Psoas muscle (tissue), 7 donors: ENCODE measurements at regions not wholly inside any gene's neighbourhood (a gene's known extent, or its start where the extent isn't known, plus 50 kb on each side); places are given as distances from the start of the nearest gene placed in this dataset.

Experiments
- ATAC-seq, 4 donors: fragments of 200-7000 bp; cut with Tn5 transposase; one replicate each; pipeline ENCODE4 v1.9.1; 2020; ENCODE audit warnings: moderate library complexity in 3 of 4, mild to moderate bottlenecking in 2 of 4
- DNase-seq, 2 donors: peaks; one replicate each; pipeline ENCODE4 v3.0.0-alpha.2; 2020
- H3K27ac ChIP-seq: fragments of 200-600 bp; one replicate; pipeline ENCODE4 v1.8.0; 2022
- H3K27me3 ChIP-seq, 3 donors: fragments of 200-600 bp in 1 of 3; one replicate each; pipeline versions ENCODE4 v1.6.1 to v1.8.0; 2013 to 2022; ENCODE audit warnings: low read length in 2 of 3, mild to moderate bottlenecking in 2 of 3, moderate library complexity in 1 of 3; ENCODE audit not compliant: insufficient read depth in 3 of 3
- H3K36me3 ChIP-seq, 2 donors: fragments of 200-600 bp in 1 of 2; one replicate each; pipeline versions ENCODE4 v1.6.1 to v1.8.0; 2013 to 2022; ENCODE audit warnings: low read depth in 1 of 2, mild to moderate bottlenecking in 1 of 2, moderate library complexity in 1 of 2; ENCODE audit not compliant: insufficient read depth in 1 of 2
- H3K4me1 ChIP-seq: fragments of 200-600 bp; one replicate; pipeline ENCODE4 v1.8.0; 2022
- H3K4me3 ChIP-seq: fragments of 200-600 bp; one replicate; pipeline ENCODE4 v1.8.0; 2022; ENCODE audit warnings: mild to moderate bottlenecking
- H3K9me3 ChIP-seq: fragments of 200-600 bp; one replicate; pipeline ENCODE4 v1.8.0; 2022
- WGBS, 3 donors: extraction: QIAGEN DNeasy Blood & Tissue Kit; methylation state at CpG; one replicate each; pipeline versions ENCODE4 v1.1.6 to v1.1.7; 2013; 5-methylcytosine and 5-hydroxymethylcytosine counted together
- intact Hi-C, 2 donors: fragments of 100-400 bp; cut with DNase I; formaldehyde crosslinking; loops; one replicate each; pipeline versions ENCODE4 v1.11.0 to v1.14.2; 2022
- TF ChIP-seq, protein P1 (sequence below): fragments of 200-600 bp; IDR thresholded peaks from one replicate; pipeline ENCODE4 v1.8.0; 2022; ENCODE audit warnings: antibody characterized with exemption
- donor health status: healthy with polysubstance abuse.
- donor health status: DM: no; HTN: no; CAD: no; lungs with moderate emphysema.
- donor health status: Bipolar disorder and iron deficiency.
- donor health status: healthy.
- donor health status: DM: yes; HTN: yes; CAD: no.
- donor health status: DM: no; HTN: no; CAD: no.
- donor health status: DM: yes; HTN: yes; CAD: no.

GRCh38 chr1:82586473-82586872 lies 785.7 kb downstream of the ADGRL2 start:
- Histone ChIP-seq H3K4me1 (no peaks in the 10 kb centered on the region), H3K36me3 (no peaks in the 10 kb centered on the region), H3K27ac (no peak overlapping the region), H3K4me3 (no peak overlapping the region), H3K9me3 (no peaks in the 10 kb centered on the region), H3K27me3 (no peaks in the 10 kb centered on the region)
- TF ChIP-seq, protein P1, sequence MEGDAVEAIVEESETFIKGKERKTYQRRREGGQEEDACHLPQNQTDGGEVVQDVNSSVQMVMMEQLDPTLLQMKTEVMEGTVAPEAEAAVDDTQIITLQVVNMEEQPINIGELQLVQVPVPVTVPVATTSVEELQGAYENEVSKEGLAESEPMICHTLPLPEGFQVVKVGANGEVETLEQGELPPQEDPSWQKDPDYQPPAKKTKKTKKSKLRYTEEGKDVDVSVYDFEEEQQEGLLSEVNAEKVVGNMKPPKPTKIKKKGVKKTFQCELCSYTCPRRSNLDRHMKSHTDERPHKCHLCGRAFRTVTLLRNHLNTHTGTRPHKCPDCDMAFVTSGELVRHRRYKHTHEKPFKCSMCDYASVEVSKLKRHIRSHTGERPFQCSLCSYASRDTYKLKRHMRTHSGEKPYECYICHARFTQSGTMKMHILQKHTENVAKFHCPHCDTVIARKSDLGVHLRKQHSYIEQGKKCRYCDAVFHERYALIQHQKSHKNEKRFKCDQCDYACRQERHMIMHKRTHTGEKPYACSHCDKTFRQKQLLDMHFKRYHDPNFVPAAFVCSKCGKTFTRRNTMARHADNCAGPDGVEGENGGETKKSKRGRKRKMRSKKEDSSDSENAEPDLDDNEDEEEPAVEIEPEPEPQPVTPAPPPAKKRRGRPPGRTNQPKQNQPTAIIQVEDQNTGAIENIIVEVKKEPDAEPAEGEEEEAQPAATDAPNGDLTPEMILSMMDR, result no peak
- DNase-seq (peak; percentile 30 to 64), ATAC-seq (no peak)
- intact Hi-C loops, result no loop called here

DNA sequence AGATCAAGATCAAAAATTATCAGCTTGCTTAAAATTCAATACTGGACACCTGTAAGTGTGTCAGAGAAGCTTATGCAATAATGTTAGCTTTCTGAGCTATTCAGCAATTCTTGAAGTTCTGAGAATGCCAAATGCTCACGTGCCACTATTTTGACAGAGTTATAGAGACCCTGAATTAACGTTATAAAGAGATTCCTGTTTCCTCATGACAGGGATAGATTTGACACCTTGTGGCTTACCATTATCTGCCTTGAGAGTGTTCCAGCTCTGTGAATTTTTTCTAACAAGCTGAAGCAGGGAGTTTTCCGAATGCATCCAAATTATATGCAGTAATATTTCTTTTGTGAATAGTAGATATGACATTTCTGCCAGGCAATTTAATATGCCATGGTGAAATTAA lies 781.6 kb downstream of the ADGRL2 start:
- DNase-seq (no peak), ATAC-seq (no peak)
- H3K4me3 ChIP-seq, result no peak overlapping the region
- 33 to 47% (median 40%) methylated on average over 3 of the region's 3 CpGs for WGBS, 3 donors
- H3K27ac ChIP-seq, result no peak overlapping the region
- intact Hi-C loops, result no loop called here
- no peaks in the 10 kb centered on the region for H3K4me1 ChIP-seq
- H3K9me3 ChIP-seq, result no peaks in the 10 kb centered on the region
- H3K36me3 ChIP-seq, result no peaks in the 10 kb centered on the region
- TF ChIP-seq, protein P1, result no peak
- no peaks in the 10 kb centered on the region for H3K27me3 ChIP-seq

DNA sequence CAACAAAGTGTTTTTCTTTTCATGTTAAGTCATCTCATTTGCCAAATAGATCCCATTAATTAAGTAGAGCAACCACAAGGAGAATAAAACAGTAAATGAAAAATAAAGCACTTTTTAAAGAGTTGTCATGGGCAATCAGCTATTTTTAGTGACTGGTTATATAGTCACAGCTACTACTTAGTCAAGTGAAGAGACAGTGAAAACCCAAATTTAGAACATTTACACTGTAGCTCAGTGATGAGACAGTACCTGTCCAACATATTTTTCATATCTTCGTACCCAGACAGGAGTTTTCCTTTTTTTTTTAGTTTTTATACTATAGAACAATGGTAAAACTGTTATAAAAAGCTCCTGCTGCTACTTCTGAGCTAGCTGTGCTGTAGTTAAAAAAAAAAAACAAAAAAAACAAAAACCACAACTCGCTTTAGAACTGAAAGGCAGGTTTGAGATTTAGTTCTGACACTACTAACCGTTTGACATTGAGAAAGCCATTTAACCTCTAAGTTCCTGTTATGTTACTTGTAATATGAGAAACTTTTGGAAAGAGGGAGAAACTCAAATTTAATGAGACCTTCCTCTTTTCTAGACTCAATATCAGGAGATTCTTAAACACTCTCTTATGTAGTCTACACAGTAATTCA lies 777.5 kb downstream of the ADGRL2 start:
- DNase-seq, result no peak
- WGBS, 3 donors, result 56 to 58% (median 57%) methylated on average over 3 of the region's 3 CpGs
- TF ChIP-seq, protein P1, result no peak
- Histone ChIP-seq H3K27me3 (no peaks in the 10 kb centered on the region), H3K9me3 (no peaks in the 10 kb centered on the region), H3K4me1 (no peaks in the 10 kb centered on the region), H3K36me3 (no peaks in the 10 kb centered on the region), H3K27ac (no peak overlapping the region), H3K4me3 (no peak overlapping the region)
- intact Hi-C loops, result no loop called here
- no peak for ATAC-seq

- intact Hi-C loops, result no loop called here
- Histone ChIP-seq H3K27ac (no peak overlapping the region), H3K36me3 (no peaks in the 10 kb centered on the region), H3K4me3 (no peak overlapping the region), H3K9me3 (no peaks in the 10 kb centered on the region), H3K4me1 (no peaks in the 10 kb centered on the region), H3K27me3 (no peaks in the 10 kb centered on the region)
- no peak for DNase-seq
- TF ChIP-seq, protein P1, result no peak
- 55 to 75% (median 65%) methylated on average over 3 of the region's 3 CpGs for WGBS, 3 donors
- no peak for ATAC-seq
Observed at GRCh38 chr1:82567348-82567747, 766.6 kb downstream of the ADGRL2 start.

- WGBS, 3 donors, result 33 to 43% (median 35%) methylated on average over 6 of the region's 6 CpGs
- Histone ChIP-seq H3K4me1 (no peaks in the 10 kb centered on the region), H3K36me3 (no peaks in the 10 kb centered on the region), H3K27me3 (no peaks in the 10 kb centered on the region), H3K27ac (no peak overlapping the region), H3K4me3 (no peak overlapping the region), H3K9me3 (no peaks in the 10 kb centered on the region)
- no peak for DNase-seq
- intact Hi-C loops, result no loop called here
- ATAC-seq, result no peak
- TF ChIP-seq, protein P1, result no peak
Observed at GRCh38 chr1:82565546-82565945, 764.8 kb downstream of the ADGRL2 start.
